DOHH2 (cell line): ENCODE measurements at regions not wholly inside any gene's neighbourhood (a gene's known extent, or its start where the extent isn't known, plus 50 kb on each side); places are given as distances from the start of the nearest gene placed in this dataset.

Experiments used
- H3F3A ChIP-seq: fragments of 200-600 bp; sonication (generic), shearing (Covaris generic); 2 replicates; pipeline ENCODE4 v1.6.0; 2016; ENCODE audit warnings: antibody characterized with exemption, mild to moderate bottlenecking; ENCODE audit not compliant: control insufficient read depth, insufficient read depth
- H3K27ac ChIP-seq: fragments of 200-600 bp; sonication (generic); 2 replicates; pipeline ENCODE4 v1.5.1; 2014; ENCODE audit warnings: low read depth, mild to moderate bottlenecking, low read length, moderate library complexity
- H3K27me3 ChIP-seq: fragments of 200-600 bp; sonication (generic); 2 replicates; pipeline ENCODE4 v1.6.1; 2014; ENCODE audit warnings: mild to moderate bottlenecking, low read length, mixed read lengths; ENCODE audit not compliant: control insufficient read depth
- H3K36me3 ChIP-seq: fragments of 200-600 bp; sonication (generic); 2 replicates; pipeline ENCODE4 v1.6.1; 2014; ENCODE audit warnings: mild to moderate bottlenecking, low read length, moderate library complexity, mixed read lengths; ENCODE audit not compliant: control insufficient read depth
- H3K4me1 ChIP-seq: fragments of 200-600 bp; sonication (generic); 2 replicates; pipeline ENCODE4 v1.6.1; 2014; ENCODE audit warnings: mild to moderate bottlenecking, low read length, mixed read lengths; ENCODE audit not compliant: control insufficient read depth
- H3K4me2 ChIP-seq: fragments of 200-600 bp; sonication (generic); 2 replicates; pipeline ENCODE4 v1.6.0; 2014; ENCODE audit warnings: mild to moderate bottlenecking, low read length, moderate library complexity
- H3K4me3 ChIP-seq: fragments of 200-600 bp; sonication (generic); 2 replicates; pipeline ENCODE4 v1.5.1; 2014; ENCODE audit warnings: mild to moderate bottlenecking, low read length, mixed read lengths
- H3K79me2 ChIP-seq: fragments of 200-600 bp; sonication (generic); 2 replicates; pipeline ENCODE4 v1.6.1; 2014; ENCODE audit warnings: mild to moderate bottlenecking, low read length, mixed read lengths; ENCODE audit not compliant: control insufficient read depth
- H3K9me2 ChIP-seq: fragments of 200-600 bp; sonication (generic); replicated peaks from 2 replicates; pipeline ENCODE4 v1.6.1; 2014; ENCODE audit warnings: mild to moderate bottlenecking, low read length, mixed read lengths; ENCODE audit not compliant: control insufficient read depth
- H3K9me3 ChIP-seq: fragments of 200-600 bp; sonication (generic); 2 replicates; pipeline ENCODE4 v1.6.1; 2014; ENCODE audit warnings: antibody characterized with exemption, low read length, mixed read lengths; ENCODE audit not compliant: control insufficient read depth, insufficient read depth
- H4K20me1 ChIP-seq: fragments of 200-600 bp; sonication (generic); 2 replicates; pipeline ENCODE4 v1.6.0; 2014; ENCODE audit warnings: low read depth, mild to moderate bottlenecking, antibody characterized with exemption, low read length, moderate library complexity; ENCODE audit not compliant: control insufficient read depth, insufficient read depth
- CTCF ChIP-seq: fragments of 200-600 bp; sonication (generic); IDR thresholded peaks from one replicate; pipeline ENCODE4 v1.5.1; 2014; ENCODE audit warnings: antibody characterized with exemption, mild to moderate bottlenecking, low read depth, low read length; ENCODE audit not compliant: poor library complexity, severe bottlenecking
- EZH2phosphoT487 ChIP-seq: fragments of 200-600 bp; sonication (generic); IDR thresholded peaks from 2 replicates; pipeline ENCODE4 v1.6.1; 2017; ENCODE audit warnings: borderline replicate concordance, mild to moderate bottlenecking, antibody characterized with exemption, low read length, moderate library complexity, mixed read lengths

GRCh38 chr10:32159264-32159663, 103.0 kb upstream of the KIF5B start:
- Histone ChIP-seq H3K36me3 (no peaks in the 10 kb centered on the region), H3F3A (no peaks in the 10 kb centered on the region), H3K27me3 (peaks cover 2% of the 10 kb centered on the region; the same call in 1 of the 2 replicates), H3K79me2 (no peaks in the 10 kb centered on the region), H3K27ac (no peak overlapping the region), H4K20me1 (no peaks in the 10 kb centered on the region), H3K9me3 (no peaks in the 10 kb centered on the region), H3K4me2 (no peak overlapping the region), H3K4me1 (peaks cover 4% of the 10 kb centered on the region), H3K4me3 (no peak overlapping the region), H3K9me2 (no peaks in the 10 kb centered on the region)
- no peak for TF ChIP-seq EZH2phosphoT487
- TF ChIP-seq CTCF, result no peak

GRCh38 chr10:32156031-32156495, 99.8 kb upstream of the KIF5B start:
- H3K4me3 ChIP-seq, result no peak overlapping the region
- no peaks in the 10 kb centered on the region for H3K9me3 ChIP-seq
- H3K27me3 ChIP-seq, result peaks cover 2% of the 10 kb centered on the region; the same call in 1 of the 2 replicates
- no peaks in the 10 kb centered on the region for H3K4me1 ChIP-seq
- H3F3A ChIP-seq, result no peaks in the 10 kb centered on the region
- H3K9me2 ChIP-seq, result no peaks in the 10 kb centered on the region
- TF ChIP-seq CTCF (no peak), EZH2phosphoT487 (no peak)
- H3K27ac ChIP-seq, result no peak overlapping the region
- no peaks in the 10 kb centered on the region for H3K36me3 ChIP-seq
- H4K20me1 ChIP-seq, result no peaks in the 10 kb centered on the region
- no peak overlapping the region for H3K4me2 ChIP-seq
- H3K79me2 ChIP-seq, result no peaks in the 10 kb centered on the region

- Histone ChIP-seq H3K4me3 (no peak overlapping the region), H3K27ac (no peak overlapping the region), H4K20me1 (no peaks in the 10 kb centered on the region), H3K4me2 (no peak overlapping the region), H3K9me3 (no peaks in the 10 kb centered on the region), H3K27me3 (peaks cover 2% of the 10 kb centered on the region; the same call in 1 of the 2 replicates), H3K79me2 (no peaks in the 10 kb centered on the region), H3K4me1 (no peaks in the 10 kb centered on the region), H3K36me3 (no peaks in the 10 kb centered on the region), H3K9me2 (no peaks in the 10 kb centered on the region), H3F3A (no peaks in the 10 kb centered on the region)
- no peak for TF ChIP-seq EZH2phosphoT487
- TF ChIP-seq CTCF, result no peak
These were observed 98.9 kb upstream of the KIF5B start for GRCh38 chr10:32155075-32155516.
